GM19452 (cell line): ENCODE measurements at regions not wholly inside any gene's neighbourhood (a gene's known extent, or its start where the extent isn't known, plus 50 kb on each side); places are given as distances from the start of the nearest gene placed in this dataset.

Experiments used
- ATAC-seq: cut with Tn5 transposase; IDR thresholded peaks from one replicate; pipeline ENCODE4 v1.9.1; 2021; ENCODE audit not compliant: unreplicated experiment

GRCh38 chr3:170732660-170733245 is 137.2 kb downstream of the RPL22L1 start:
- ATAC-seq = no peak

- no peak for ATAC-seq
Observed at GRCh38 chr3:170731281-170731680, 138.7 kb downstream of the RPL22L1 start.

GRCh38 chr3:170730071-170730812 is 139.8 kb downstream of the RPL22L1 start:
- no peak for ATAC-seq

GRCh38 chr3:170728181-170728580 is 141.8 kb downstream of the RPL22L1 start:
- ATAC-seq = no peak

- no peak for ATAC-seq
Observed at GRCh38 chr3:170727754-170728153, 141.9 kb upstream of the SLC7A14 start.

- ATAC-seq = no peak
Observed at GRCh38 chr3:170726976-170727661, 141.2 kb upstream of the SLC7A14 start.

GRCh38 chr3:170725285-170725731 is 139.4 kb upstream of the SLC7A14 start:
- ATAC-seq = no peak

GRCh38 chr3:170724599-170725280 is 138.9 kb upstream of the SLC7A14 start:
- ATAC-seq = no peak

- ATAC-seq = no peak
Observed at GRCh38 chr3:170723241-170723640, 137.4 kb upstream of the SLC7A14 start.

GRCh38 chr3:170721563-170721962 is 135.7 kb upstream of the SLC7A14 start:
- ATAC-seq = no peak

GRCh38 chr3:170719300-170719699 is 133.4 kb upstream of the SLC7A14 start:
- ATAC-seq = no peak

GRCh38 chr3:170718848-170719247 is 133.0 kb upstream of the SLC7A14 start:
- no peak for ATAC-seq

- ATAC-seq = no peak
Observed at GRCh38 chr3:170717410-170718402, 131.8 kb upstream of the SLC7A14 start.

GRCh38 chr3:170716172-170716805 is 130.4 kb upstream of the SLC7A14 start:
- ATAC-seq = no peak

GRCh38 chr3:170714562-170715535 is 129.0 kb upstream of the SLC7A14 start:
- ATAC-seq = no peak

- ATAC-seq = no peak
Observed at GRCh38 chr3:170714122-170714521, 128.2 kb upstream of the SLC7A14 start.

GRCh38 chr3:170713653-170714052 is 127.8 kb upstream of the SLC7A14 start:
- no peak for ATAC-seq

GRCh38 chr3:170712798-170713197 is 126.9 kb upstream of the SLC7A14 start:
- ATAC-seq = no peak

GRCh38 chr3:170712336-170712735 is 126.5 kb upstream of the SLC7A14 start:
- ATAC-seq = no peak
